Heart right ventricle (tissue), 16 donors: ENCODE measurements at regions not wholly inside any gene's neighbourhood (a gene's known extent, or its start where the extent isn't known, plus 50 kb on each side); places are given as distances from the start of the nearest gene placed in this dataset.

ENCODE experiments used
- ATAC-seq, 8 donors: fragments of 200-7000 bp; cut with Tn5 transposase; one replicate each; pipeline ENCODE4 v1.9.1; 2020; ENCODE audit warnings: mild to moderate bottlenecking in 8 of 8, moderate library complexity in 8 of 8, moderate number of reproducible peaks in 1 of 8
- DNase-seq, 2 donors: peaks; one replicate each; pipeline ENCODE4 v3.0.0-alpha.2; 2020
- H3K27ac ChIP-seq, 10 donors: fragments of 200-600 bp; sonication (generic) in 2 of 10; one replicate each; pipeline versions ENCODE4 v1.5.0 to v1.8.0; 2020 to 2022; ENCODE audit warnings: mild to moderate bottlenecking in 3 of 10
- H3K27me3 ChIP-seq, 7 donors: fragments of 200-600 bp; one replicate each; pipeline ENCODE4 v1.8.0; 2021 to 2022; ENCODE audit warnings: mild to moderate bottlenecking in 2 of 7
- H3K36me3 ChIP-seq, 9 donors: fragments of 200-600 bp; sonication (generic) in 1 of 9; one replicate each; pipeline versions ENCODE4 v1.5.0 to v1.8.0; 2020 to 2022; ENCODE audit warnings: mild to moderate bottlenecking in 2 of 9
- H3K4me1 ChIP-seq, 9 donors: fragments of 200-600 bp; sonication (generic) in 1 of 9; one replicate each; pipeline versions ENCODE4 v1.5.0 to v1.8.0; 2020 to 2022; ENCODE audit warnings: mild to moderate bottlenecking in 4 of 9
- H3K4me3 ChIP-seq, 10 donors: fragments of 200-600 bp; sonication (generic) in 2 of 10; one replicate each; pipeline versions ENCODE4 v1.5.0 to v1.8.0; 2020 to 2022; ENCODE audit warnings: mild to moderate bottlenecking in 7 of 10, moderate library complexity in 2 of 10
- H3K9me3 ChIP-seq, 11 donors: fragments of 200-600 bp in 10 of 11; sonication (generic) in 2 of 11; one replicate each; pipeline versions ENCODE4 v1.5.0 to v1.8.0; 2013 to 2022; ENCODE audit warnings: mild to moderate bottlenecking in 2 of 11, control low read depth in 1 of 11, moderate library complexity in 1 of 11
- WGBS, 2 donors: extraction: QIAGEN DNeasy Blood & Tissue Kit; methylation state at CpG; one replicate each; pipeline ENCODE4 v1.1.7; 2013; ENCODE audit warnings: inconsistent platforms in 1 of 2; 5-methylcytosine and 5-hydroxymethylcytosine counted together
- intact Hi-C, 10 donors: fragments of 100-400 bp; cut with DNase I; formaldehyde crosslinking; loops; one replicate each; pipeline versions ENCODE4 v1.11.1 to v1.14.2; 2022
- TF ChIP-seq, protein P1 (sequence below), 9 donors: fragments of 200-600 bp; sonication (generic) in 2 of 9; IDR thresholded peaks; one replicate each; pipeline versions ENCODE4 v1.5.0 to v1.8.0; 2021 to 2022; ENCODE audit warnings: antibody characterized with exemption in 9 of 9, mild to moderate bottlenecking in 5 of 9, moderate library complexity in 1 of 9
- donor health status: Arrhythmogenic right ventricular cardiomyopathy.
- donor health status: ischemic (EF 13 %, LVEDD 7.1; RV severe dilation, severe dysfunction).
- donor health status: healthy with polysubstance abuse.
- donor health status: DM: no; HTN: yes; CAD: no.
- donor health status: DM: no; HTN: no; CAD: no.
- donor health status: ischemic (EF 25% LVEDD 6.9; RV normal size, moderate dysfunction).
- donor health status: ischemic (EF 25% LVEDD 5.7; RV mildly dilated, moderate dysfunction).
- donor health status: healthy.
- donor health status: DM: yes; HTN: yes; CAD: no.
- donor health status: Ischemic cardiomyopathy.
- donor health status: ischemic (EF 35%, LVEDD 5.7; RV mildly dilated, moderate dysfunction).
- donor health status: nonischemic (EF 11% LVEDD 7.7; RV severe dilation, severe dysfunction).
- donor health status: DM: yes; HTN: yes; CAD: no.
- donor health status: PGD.
- donor health status: ischemic (EF 29% LVEDD 5.4; RV normal size, mild dysfunction).
- donor health status: nonischemic (EF 23%, LVEDD 6.1; RV moderate dilation, normal function).

DNA sequence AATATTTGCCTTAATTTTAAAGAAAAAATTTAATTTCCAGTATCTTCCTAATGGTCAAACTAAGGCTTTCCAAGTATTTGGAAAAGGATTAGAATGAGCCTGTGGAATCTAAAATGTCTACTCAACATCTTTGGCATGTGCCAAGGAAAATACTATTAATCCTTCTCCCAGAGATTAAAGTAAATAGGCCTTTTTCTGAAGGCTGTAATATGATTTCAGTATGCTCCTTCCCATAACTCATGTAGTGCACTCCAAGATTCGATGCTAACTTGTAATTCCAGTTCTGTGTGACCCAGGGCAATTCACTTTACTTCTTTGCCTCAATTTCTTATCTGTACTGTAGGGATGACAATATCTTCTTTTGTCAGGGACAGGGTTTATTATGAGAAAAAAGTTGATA is 196.9 kb downstream of the ZIC5 start:
- H3K4me3 ChIP-seq = no peak overlapping the region
- H3K27ac ChIP-seq = no peak overlapping the region
- no peak for DNase-seq
- H3K36me3 ChIP-seq = peaks cover 0 to 5% (median 0%) of the 10 kb centered on the region in 9 donors
- no peaks in the 10 kb centered on the region for H3K27me3 ChIP-seq
- intact Hi-C loops = no loop called here
- no peaks in the 10 kb centered on the region for H3K9me3 ChIP-seq
- TF ChIP-seq, protein P1, sequence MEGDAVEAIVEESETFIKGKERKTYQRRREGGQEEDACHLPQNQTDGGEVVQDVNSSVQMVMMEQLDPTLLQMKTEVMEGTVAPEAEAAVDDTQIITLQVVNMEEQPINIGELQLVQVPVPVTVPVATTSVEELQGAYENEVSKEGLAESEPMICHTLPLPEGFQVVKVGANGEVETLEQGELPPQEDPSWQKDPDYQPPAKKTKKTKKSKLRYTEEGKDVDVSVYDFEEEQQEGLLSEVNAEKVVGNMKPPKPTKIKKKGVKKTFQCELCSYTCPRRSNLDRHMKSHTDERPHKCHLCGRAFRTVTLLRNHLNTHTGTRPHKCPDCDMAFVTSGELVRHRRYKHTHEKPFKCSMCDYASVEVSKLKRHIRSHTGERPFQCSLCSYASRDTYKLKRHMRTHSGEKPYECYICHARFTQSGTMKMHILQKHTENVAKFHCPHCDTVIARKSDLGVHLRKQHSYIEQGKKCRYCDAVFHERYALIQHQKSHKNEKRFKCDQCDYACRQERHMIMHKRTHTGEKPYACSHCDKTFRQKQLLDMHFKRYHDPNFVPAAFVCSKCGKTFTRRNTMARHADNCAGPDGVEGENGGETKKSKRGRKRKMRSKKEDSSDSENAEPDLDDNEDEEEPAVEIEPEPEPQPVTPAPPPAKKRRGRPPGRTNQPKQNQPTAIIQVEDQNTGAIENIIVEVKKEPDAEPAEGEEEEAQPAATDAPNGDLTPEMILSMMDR (IDR thresholded peaks at IDR 0.05) = no peak
- WGBS, 2 donors = 81 to 85% methylated on average over 1 of the region's 1 CpG
- H3K4me1 ChIP-seq = no peaks in the 10 kb centered on the region
- no peak for ATAC-seq

DNA sequence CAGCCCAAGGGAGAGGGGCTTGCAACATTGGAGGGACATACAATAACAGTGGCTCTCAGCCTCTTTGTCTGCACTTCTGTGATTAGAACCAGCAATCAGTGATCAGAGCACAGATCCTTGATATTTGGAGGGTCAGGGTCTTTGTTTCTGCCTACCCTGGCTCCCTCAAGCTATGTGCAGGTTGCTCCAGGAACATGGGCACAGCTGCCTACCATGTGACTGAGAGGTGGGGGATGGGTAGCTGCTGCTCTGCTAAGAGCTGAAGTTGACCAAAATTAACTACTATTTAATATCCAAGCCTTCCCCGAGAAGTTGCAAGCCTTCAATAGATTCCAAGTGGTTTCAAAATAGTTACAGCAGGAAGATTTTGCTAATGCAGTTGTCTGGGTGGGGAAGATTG is 202.6 kb downstream of the ZIC5 start:
- Histone ChIP-seq H3K36me3 (peaks cover 0 to 7% (median 0%) of the 10 kb centered on the region in 9 donors), H3K4me1 (no peaks in the 10 kb centered on the region), H3K27ac (no peak overlapping the region), H3K4me3 (no peak overlapping the region), H3K9me3 (peaks cover 0 to 43% (median 23%) of the 10 kb centered on the region in 11 donors), H3K27me3 (no peaks in the 10 kb centered on the region)
- TF ChIP-seq, protein P1 (IDR thresholded peaks at IDR 0.05) = no peak
- DNase-seq (no peak), ATAC-seq (no peak)
- intact Hi-C loops = no loop called here
- 66 to 73% methylated on average over 1 of the region's 1 CpG for WGBS, 2 donors

DNA sequence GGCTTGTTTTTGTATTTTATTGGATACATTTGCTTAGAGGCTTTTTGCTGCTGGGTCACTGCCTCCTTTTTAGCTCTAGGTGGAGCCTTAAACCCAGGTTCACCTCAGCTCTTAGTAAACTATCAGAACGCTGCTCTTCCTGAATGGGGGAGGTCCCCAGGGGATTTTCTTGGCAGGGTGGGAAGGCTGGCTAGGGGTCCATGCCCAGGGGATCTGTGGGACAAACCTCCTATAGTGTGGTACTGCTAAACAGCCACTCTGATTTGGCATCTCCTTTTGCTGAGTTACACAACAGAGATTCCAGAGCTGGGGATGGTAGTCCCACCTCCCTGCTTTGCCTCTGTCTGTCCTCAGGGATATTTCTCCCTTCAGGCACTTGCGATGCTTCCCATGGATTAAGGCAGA is 204.9 kb downstream of the ZIC5 start:
- intact Hi-C loops = no loop called here
- 43 to 47% methylated on average over 2 of the region's 2 CpGs for WGBS, 2 donors
- ATAC-seq = no peak
- Histone ChIP-seq H3K36me3 (peaks cover 0 to 7% (median 0%) of the 10 kb centered on the region in 9 donors), H3K4me3 (no peak overlapping the region), H3K27ac (no peak overlapping the region), H3K9me3 (peaks cover 0 to 66% (median 28%) of the 10 kb centered on the region in 11 donors), H3K4me1 (no peaks in the 10 kb centered on the region), H3K27me3 (no peaks in the 10 kb centered on the region)
- TF ChIP-seq, protein P1 (IDR thresholded peaks at IDR 0.05) = no peak
- DNase-seq = no peak

GRCh38 chr13:99765869-99766268 is 205.7 kb downstream of the ZIC5 start:
- H3K27me3 ChIP-seq = no peaks in the 10 kb centered on the region
- no peak for ATAC-seq
- H3K9me3 ChIP-seq = peaks cover 0 to 74% (median 28%) of the 10 kb centered on the region in 11 donors
- no peak overlapping the region for H3K4me3 ChIP-seq
- no peaks in the 10 kb centered on the region for H3K4me1 ChIP-seq
- TF ChIP-seq, protein P1 (IDR thresholded peaks at IDR 0.05) = no peak
- intact Hi-C loops = no loop called here
- no peak overlapping the region for H3K27ac ChIP-seq
- no peak for DNase-seq
- 78 to 80% methylated on average over 2 of the region's 2 CpGs for WGBS, 2 donors
- peaks cover 0 to 7% (median 0%) of the 10 kb centered on the region in 9 donors for H3K36me3 ChIP-seq
